K562 (cell line): ENCODE measurements at regions not wholly inside any gene's neighbourhood (a gene's known extent, or its start where the extent isn't known, plus 50 kb on each side); places are given as distances from the start of the nearest gene placed in this dataset.

Experiments used
- BMI1 ChIP-seq: fragments of 150-350 bp; IDR thresholded peaks from 2 replicates; pipeline ENCODE4 v1.6.1; 2014; ENCODE audit warnings: low read length
- ETV6 ChIP-seq, 3 experiments: fragments of 150-350 bp in 1 of 3; sonication (generic) in 1 of 3; formaldehyde crosslinking in 1 of 3; IDR thresholded peaks; 2 replicates each; pipeline versions ENCODE4 v1.6.1 to v1.8.0; 2014 to 2022; ENCODE audit warnings: borderline replicate concordance in 2 of 3, low read depth in 2 of 3, antibody characterized with exemption in 1 of 3, low read length in 1 of 3, mild to moderate bottlenecking in 1 of 3, missing genetic modification reagents in 1 of 3
- FOXJ2 ChIP-seq: fragments of 200-800 bp; sonication (Bioruptor generic); IDR thresholded peaks from 2 replicates; pipeline ENCODE4 v1.6.1; 2016; ENCODE audit warnings: missing genetic modification characterization, missing compliant biosample characterization
- KAT8 ChIP-seq: fragments of 450-650 bp; IDR thresholded peaks from 2 replicates; pipeline ENCODE4 v1.6.1; 2016; ENCODE audit warnings: low read depth, mild to moderate bottlenecking
- MED1 ChIP-seq: sonication (generic); formaldehyde crosslinking; IDR thresholded peaks from 2 replicates; pipeline ENCODE4 v1.8.1; 2023; ENCODE audit warnings: missing genetic modification reagents, borderline replicate concordance
- PML ChIP-seq: IDR thresholded peaks from 2 replicates; pipeline ENCODE4 v1.6.1; 2012; ENCODE audit warnings: low read length, inconsistent platforms
- RBM39 ChIP-seq: fragments of 200-400 bp; formaldehyde crosslinking; optimal IDR thresholded peaks from 2 replicates; pipeline ENCODE3; 2018; ENCODE audit warnings: low read depth, low read length
- TAL1 ChIP-seq: fragments of 450-650 bp; IDR thresholded peaks from 2 replicates; pipeline ENCODE4 v1.6.1; 2016; ENCODE audit warnings: mild to moderate bottlenecking
- TBL1XR1 ChIP-seq, 2 experiments: IDR thresholded peaks; 2 replicates each; pipeline ENCODE4 v1.6.1; 2012; ENCODE audit warnings: improper control_type of control experiment in 2 of 2, low read length in 2 of 2, mild to moderate bottlenecking in 1 of 2
- WHSC1 ChIP-seq: IDR thresholded peaks from one replicate; pipeline ENCODE4 v1.6.1; 2012; ENCODE audit warnings: low read length, control low read depth, inconsistent platforms
- ZBTB8A ChIP-seq: fragments of 450-650 bp; IDR thresholded peaks from 2 replicates; pipeline ENCODE4 v1.6.1; 2018; ENCODE audit warnings: mild to moderate bottlenecking, moderate library complexity; ENCODE audit not compliant: partially characterized antibody
- ZEB2 ChIP-seq: fragments of 450-650 bp; IDR thresholded peaks from 2 replicates; pipeline ENCODE4 v1.6.1; 2016
- ZNF197 ChIP-seq: fragments of 200-800 bp; sonication (Bioruptor generic); IDR thresholded peaks from 2 replicates; pipeline ENCODE4 v1.6.1; 2016; ENCODE audit warnings: low read depth, missing genetic modification characterization, missing compliant biosample characterization
- TF ChIP-seq, protein P1 (sequence below): fragments of 200-600 bp; sonication (generic); IDR thresholded peaks from one replicate; pipeline ENCODE4 v1.6.1; 2012; ENCODE audit warnings: mild to moderate bottlenecking, low read depth, low read length, inconsistent platforms
- TF ChIP-seq, protein P2 (sequence below): fragments of 250-450 bp; sonication (Bioruptor Pico); IDR thresholded peaks from 2 replicates; pipeline ENCODE4 v1.4.0; 2020; ENCODE audit warnings: borderline replicate concordance

DNA sequence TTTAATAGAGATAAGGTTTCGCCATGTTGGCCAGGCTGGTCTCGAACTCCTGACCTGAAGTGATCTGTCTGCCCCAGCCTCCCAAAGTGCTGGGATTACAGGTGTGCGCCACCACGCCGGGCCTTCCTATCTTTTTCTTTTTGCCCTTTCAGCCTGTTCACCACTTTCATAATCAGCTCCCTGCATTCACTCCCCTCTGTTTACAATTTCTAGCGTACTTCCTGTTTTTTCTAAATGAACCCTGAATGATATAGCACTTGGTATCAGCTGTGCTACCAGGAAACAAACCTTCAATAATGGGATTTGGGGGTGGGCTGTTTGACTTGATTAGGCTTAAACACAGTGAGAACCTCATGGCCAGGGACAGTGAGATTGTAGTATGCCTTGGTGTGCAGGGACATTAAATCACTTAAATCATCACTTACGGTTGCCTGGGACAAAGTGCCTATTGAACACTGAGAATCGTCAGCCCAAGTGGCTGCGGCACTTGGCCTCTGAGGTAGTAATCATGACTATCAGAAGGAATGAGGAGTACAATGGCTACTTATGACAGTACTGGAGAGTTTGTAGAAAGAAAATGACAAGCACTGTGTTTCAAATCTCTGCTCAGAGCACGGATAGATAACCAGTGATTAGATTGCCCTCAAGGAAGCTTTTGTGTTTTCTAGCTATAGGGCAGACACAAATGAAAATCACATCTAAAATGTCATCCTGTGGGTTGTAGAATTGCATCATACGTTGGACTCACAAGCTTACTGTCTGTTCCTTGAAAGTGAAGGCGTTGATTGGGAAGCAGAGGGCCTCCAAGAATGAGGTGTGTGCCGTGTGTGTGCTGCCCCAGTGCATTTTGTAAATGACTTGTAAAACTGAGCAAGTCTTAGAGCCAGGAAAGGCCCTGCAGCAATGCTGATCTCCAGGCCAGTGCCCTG is 661.8 kb downstream of the MATN1 start (continued):
- TF ChIP-seq ZBTB8A: no peak
- TF ChIP-seq FOXJ2 (tag): 0 out of 2 replicates have a peak, but pooled peaks have one; percentile 29
- no peak for TF ChIP-seq WHSC1
- no peak for TF ChIP-seq ETV6 (IDR thresholded peaks at IDR 0.05; ENCODE audit: borderline replicate concordance in 1 of 2, low read depth in 2 of 2, low read length in 1 of 2)
- TF ChIP-seq ETV6 (CRISPR knock-in tag; IDR thresholded peaks at IDR 0.05; ENCODE audit: borderline replicate concordance): no peak
- no peak for TF ChIP-seq TBL1XR1 (IDR thresholded peaks at IDR 0.05; ENCODE audit: low read length in 2 of 2)
- TF ChIP-seq BMI1: no peak
- no peak for TF ChIP-seq RBM39
- TF ChIP-seq, protein P1, sequence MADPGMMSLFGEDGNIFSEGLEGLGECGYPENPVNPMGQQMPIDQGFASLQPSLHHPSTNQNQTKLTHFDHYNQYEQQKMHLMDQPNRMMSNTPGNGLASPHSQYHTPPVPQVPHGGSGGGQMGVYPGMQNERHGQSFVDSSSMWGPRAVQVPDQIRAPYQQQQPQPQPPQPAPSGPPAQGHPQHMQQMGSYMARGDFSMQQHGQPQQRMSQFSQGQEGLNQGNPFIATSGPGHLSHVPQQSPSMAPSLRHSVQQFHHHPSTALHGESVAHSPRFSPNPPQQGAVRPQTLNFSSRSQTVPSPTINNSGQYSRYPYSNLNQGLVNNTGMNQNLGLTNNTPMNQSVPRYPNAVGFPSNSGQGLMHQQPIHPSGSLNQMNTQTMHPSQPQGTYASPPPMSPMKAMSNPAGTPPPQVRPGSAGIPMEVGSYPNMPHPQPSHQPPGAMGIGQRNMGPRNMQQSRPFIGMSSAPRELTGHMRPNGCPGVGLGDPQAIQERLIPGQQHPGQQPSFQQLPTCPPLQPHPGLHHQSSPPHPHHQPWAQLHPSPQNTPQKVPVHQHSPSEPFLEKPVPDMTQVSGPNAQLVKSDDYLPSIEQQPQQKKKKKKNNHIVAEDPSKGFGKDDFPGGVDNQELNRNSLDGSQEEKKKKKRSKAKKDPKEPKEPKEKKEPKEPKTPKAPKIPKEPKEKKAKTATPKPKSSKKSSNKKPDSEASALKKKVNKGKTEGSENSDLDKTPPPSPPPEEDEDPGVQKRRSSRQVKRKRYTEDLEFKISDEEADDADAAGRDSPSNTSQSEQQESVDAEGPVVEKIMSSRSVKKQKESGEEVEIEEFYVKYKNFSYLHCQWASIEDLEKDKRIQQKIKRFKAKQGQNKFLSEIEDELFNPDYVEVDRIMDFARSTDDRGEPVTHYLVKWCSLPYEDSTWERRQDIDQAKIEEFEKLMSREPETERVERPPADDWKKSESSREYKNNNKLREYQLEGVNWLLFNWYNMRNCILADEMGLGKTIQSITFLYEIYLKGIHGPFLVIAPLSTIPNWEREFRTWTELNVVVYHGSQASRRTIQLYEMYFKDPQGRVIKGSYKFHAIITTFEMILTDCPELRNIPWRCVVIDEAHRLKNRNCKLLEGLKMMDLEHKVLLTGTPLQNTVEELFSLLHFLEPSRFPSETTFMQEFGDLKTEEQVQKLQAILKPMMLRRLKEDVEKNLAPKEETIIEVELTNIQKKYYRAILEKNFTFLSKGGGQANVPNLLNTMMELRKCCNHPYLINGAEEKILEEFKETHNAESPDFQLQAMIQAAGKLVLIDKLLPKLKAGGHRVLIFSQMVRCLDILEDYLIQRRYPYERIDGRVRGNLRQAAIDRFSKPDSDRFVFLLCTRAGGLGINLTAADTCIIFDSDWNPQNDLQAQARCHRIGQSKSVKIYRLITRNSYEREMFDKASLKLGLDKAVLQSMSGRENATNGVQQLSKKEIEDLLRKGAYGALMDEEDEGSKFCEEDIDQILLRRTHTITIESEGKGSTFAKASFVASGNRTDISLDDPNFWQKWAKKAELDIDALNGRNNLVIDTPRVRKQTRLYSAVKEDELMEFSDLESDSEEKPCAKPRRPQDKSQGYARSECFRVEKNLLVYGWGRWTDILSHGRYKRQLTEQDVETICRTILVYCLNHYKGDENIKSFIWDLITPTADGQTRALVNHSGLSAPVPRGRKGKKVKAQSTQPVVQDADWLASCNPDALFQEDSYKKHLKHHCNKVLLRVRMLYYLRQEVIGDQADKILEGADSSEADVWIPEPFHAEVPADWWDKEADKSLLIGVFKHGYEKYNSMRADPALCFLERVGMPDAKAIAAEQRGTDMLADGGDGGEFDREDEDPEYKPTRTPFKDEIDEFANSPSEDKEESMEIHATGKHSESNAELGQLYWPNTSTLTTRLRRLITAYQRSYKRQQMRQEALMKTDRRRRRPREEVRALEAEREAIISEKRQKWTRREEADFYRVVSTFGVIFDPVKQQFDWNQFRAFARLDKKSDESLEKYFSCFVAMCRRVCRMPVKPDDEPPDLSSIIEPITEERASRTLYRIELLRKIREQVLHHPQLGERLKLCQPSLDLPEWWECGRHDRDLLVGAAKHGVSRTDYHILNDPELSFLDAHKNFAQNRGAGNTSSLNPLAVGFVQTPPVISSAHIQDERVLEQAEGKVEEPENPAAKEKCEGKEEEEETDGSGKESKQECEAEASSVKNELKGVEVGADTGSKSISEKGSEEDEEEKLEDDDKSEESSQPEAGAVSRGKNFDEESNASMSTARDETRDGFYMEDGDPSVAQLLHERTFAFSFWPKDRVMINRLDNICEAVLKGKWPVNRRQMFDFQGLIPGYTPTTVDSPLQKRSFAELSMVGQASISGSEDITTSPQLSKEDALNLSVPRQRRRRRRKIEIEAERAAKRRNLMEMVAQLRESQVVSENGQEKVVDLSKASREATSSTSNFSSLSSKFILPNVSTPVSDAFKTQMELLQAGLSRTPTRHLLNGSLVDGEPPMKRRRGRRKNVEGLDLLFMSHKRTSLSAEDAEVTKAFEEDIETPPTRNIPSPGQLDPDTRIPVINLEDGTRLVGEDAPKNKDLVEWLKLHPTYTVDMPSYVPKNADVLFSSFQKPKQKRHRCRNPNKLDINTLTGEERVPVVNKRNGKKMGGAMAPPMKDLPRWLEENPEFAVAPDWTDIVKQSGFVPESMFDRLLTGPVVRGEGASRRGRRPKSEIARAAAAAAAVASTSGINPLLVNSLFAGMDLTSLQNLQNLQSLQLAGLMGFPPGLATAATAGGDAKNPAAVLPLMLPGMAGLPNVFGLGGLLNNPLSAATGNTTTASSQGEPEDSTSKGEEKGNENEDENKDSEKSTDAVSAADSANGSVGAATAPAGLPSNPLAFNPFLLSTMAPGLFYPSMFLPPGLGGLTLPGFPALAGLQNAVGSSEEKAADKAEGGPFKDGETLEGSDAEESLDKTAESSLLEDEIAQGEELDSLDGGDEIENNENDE: no peak
- TF ChIP-seq, protein P2, sequence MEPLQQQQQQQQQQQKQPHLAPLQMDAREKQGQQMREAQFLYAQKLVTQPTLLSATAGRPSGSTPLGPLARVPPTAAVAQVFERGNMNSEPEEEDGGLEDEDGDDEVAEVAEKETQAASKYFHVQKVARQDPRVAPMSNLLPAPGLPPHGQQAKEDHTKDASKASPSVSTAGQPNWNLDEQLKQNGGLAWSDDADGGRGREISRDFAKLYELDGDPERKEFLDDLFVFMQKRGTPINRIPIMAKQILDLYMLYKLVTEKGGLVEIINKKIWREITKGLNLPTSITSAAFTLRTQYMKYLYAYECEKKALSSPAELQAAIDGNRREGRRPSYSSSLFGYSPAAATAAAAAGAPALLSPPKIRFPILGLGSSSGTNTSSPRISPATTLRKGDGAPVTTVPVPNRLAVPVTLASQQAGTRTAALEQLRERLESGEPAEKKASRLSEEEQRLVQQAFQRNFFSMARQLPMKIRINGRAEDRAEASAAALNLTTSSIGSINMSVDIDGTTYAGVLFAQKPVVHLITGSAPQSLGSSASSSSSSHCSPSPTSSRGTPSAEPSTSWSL: no peak
- TF ChIP-seq MED1 (CRISPR knock-in tag): no peak
- peak; percentile 65 for TF ChIP-seq TAL1
- no peak for TF ChIP-seq KAT8
- TF ChIP-seq ZEB2: no peak
- no peak for TF ChIP-seq PML
- no peak for TF ChIP-seq ZNF197
